ENCODE measurements at regions not wholly inside any gene's neighbourhood (a gene's known extent, or its start where the extent isn't known, plus 50 kb on each side); places are given as distances from the start of the nearest gene placed in this dataset.

DNA sequence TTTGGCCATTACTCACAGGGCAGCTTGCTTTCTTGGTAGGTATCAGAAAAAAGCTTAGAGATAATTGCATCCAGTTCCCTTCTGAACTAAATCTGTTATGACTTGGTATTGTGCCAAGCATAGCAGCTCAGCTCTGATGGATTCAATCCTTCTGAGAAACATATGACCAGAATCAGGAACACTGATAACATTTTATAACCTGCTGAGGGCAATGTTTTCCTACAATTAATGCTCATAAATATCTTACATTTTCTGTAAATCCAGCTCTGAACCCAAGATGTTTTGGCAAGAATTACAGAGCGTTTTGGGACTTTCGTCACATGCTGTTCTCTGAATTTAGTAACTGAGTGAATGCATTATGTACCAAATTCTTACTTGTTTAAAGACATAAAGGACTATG is 167.8 kb downstream of the KIF20B start:
- Histone ChIP-seq H3F3A (ENCODE audit: insufficient read depth) (no peaks in the 10 kb centered on the region), H3K27me3 (ENCODE audit: low read length) (no peaks in the 10 kb centered on the region), H2AFZ (ENCODE audit: low read depth, low read length, severe bottlenecking) (no peak overlapping the region), H3K4me2 (ENCODE audit: low read depth, low read length, poor library complexity, severe bottlenecking) (no peak overlapping the region), H3K36me3 (ENCODE audit: low read length) (no peaks in the 10 kb centered on the region), H3K9me2 (replicated peaks; ENCODE audit: insufficient read depth, low read length) (no peaks in the 10 kb centered on the region), H3K9ac (ENCODE audit: low read length) (no peak overlapping the region), H3K79me2 (ENCODE audit: insufficient read depth, low read length) (no peaks in the 10 kb centered on the region), H4K20me1 (ENCODE audit: low read depth, low read length) (no peaks in the 10 kb centered on the region), H3K9me3 (ENCODE audit: insufficient read depth, low read length) (no peaks in the 10 kb centered on the region), H3K4me3 (ENCODE audit: insufficient read depth, low read length, poor library complexity, severe bottlenecking) (no peak overlapping the region), H3K27ac (ENCODE audit: low read depth, low read length) (no peak overlapping the region)
- TF ChIP-seq, protein P1, sequence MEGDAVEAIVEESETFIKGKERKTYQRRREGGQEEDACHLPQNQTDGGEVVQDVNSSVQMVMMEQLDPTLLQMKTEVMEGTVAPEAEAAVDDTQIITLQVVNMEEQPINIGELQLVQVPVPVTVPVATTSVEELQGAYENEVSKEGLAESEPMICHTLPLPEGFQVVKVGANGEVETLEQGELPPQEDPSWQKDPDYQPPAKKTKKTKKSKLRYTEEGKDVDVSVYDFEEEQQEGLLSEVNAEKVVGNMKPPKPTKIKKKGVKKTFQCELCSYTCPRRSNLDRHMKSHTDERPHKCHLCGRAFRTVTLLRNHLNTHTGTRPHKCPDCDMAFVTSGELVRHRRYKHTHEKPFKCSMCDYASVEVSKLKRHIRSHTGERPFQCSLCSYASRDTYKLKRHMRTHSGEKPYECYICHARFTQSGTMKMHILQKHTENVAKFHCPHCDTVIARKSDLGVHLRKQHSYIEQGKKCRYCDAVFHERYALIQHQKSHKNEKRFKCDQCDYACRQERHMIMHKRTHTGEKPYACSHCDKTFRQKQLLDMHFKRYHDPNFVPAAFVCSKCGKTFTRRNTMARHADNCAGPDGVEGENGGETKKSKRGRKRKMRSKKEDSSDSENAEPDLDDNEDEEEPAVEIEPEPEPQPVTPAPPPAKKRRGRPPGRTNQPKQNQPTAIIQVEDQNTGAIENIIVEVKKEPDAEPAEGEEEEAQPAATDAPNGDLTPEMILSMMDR (IDR thresholded peaks at IDR 0.05; ENCODE audit: insufficient read depth, low read length, poor library complexity, severe bottlenecking) = no peak
- no peak for TF ChIP-seq EZH2phosphoT487 (conservative IDR thresholded peaks at IDR 0.05; ENCODE audit: low read length)

DNA sequence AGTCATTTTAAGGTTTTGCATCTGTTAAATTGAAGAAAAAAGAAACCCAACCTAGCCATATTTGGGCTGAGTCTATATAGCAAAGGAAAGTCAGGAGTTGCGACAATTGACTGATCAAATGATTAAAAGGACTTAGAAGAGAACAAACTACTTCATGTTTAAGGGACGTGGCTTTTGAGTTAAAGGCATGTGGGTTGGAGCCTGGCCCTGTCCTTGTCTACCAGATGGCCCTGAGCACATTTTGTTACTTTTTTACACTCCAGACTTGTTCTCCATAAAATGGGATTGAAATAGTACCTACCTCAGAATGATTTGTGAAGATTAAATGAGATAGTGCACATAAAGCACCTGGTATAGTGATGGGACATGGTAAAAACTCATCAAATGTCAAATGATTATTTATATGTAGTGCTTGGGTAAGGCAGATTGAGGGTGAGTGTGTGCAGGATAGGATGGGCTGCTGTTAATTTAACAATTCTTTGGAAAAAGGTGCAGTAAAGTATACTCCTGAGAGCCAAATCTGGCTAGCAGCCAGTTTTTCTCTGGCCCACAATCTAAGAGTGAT is 168.3 kb downstream of the KIF20B start:
- Histone ChIP-seq H3K4me2 (ENCODE audit: low read depth, low read length, poor library complexity, severe bottlenecking) (no peak overlapping the region), H3K36me3 (ENCODE audit: low read length) (no peaks in the 10 kb centered on the region), H3K9ac (ENCODE audit: low read length) (no peak overlapping the region), H3F3A (ENCODE audit: insufficient read depth) (no peaks in the 10 kb centered on the region), H3K79me2 (ENCODE audit: insufficient read depth, low read length) (no peaks in the 10 kb centered on the region), H2AFZ (ENCODE audit: low read depth, low read length, severe bottlenecking) (no peak overlapping the region), H3K27ac (ENCODE audit: low read depth, low read length) (no peak overlapping the region), H3K27me3 (ENCODE audit: low read length) (no peaks in the 10 kb centered on the region), H3K4me3 (ENCODE audit: insufficient read depth, low read length, poor library complexity, severe bottlenecking) (no peak overlapping the region), H3K9me3 (ENCODE audit: insufficient read depth, low read length) (no peaks in the 10 kb centered on the region), H4K20me1 (ENCODE audit: low read depth, low read length) (no peaks in the 10 kb centered on the region), H3K9me2 (replicated peaks; ENCODE audit: insufficient read depth, low read length) (no peaks in the 10 kb centered on the region)
- no peak for TF ChIP-seq EZH2phosphoT487 (conservative IDR thresholded peaks at IDR 0.05; ENCODE audit: low read length)

DNA sequence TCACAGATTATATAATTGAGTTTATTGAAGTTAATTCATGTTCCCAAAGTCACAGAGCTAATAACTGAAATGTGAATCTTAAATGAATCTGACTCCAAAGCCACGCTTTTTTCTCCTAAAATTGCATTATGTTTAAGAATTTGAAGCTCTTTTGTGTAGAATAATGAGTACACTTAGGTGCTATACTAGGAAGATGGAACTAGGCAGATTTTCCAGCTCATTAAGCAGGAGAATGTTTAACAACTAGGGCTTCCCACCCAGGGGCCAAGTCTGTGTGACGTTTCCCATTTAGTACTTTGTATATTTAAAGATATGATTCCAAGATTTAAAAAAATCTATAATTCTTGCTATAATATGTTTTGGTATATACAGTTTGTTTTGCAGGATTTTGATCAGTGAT is 169.5 kb downstream of the KIF20B start:
- no peaks in the 10 kb centered on the region for H3F3A ChIP-seq (ENCODE audit: insufficient read depth)
- H3K27me3 ChIP-seq (ENCODE audit: low read length) = no peaks in the 10 kb centered on the region
- H3K9me2 ChIP-seq (replicated peaks; ENCODE audit: insufficient read depth, low read length) = no peaks in the 10 kb centered on the region
- no peak overlapping the region for H3K4me3 ChIP-seq (ENCODE audit: insufficient read depth, low read length, poor library complexity, severe bottlenecking)
- no peaks in the 10 kb centered on the region for H3K79me2 ChIP-seq (ENCODE audit: insufficient read depth, low read length)
- no peaks in the 10 kb centered on the region for H3K9me3 ChIP-seq (ENCODE audit: insufficient read depth, low read length)
- no peak overlapping the region for H3K27ac ChIP-seq (ENCODE audit: low read depth, low read length)
- TF ChIP-seq, protein P1 (IDR thresholded peaks at IDR 0.05; ENCODE audit: insufficient read depth, low read length, poor library complexity, severe bottlenecking) = no peak
- no peak for TF ChIP-seq EZH2phosphoT487 (conservative IDR thresholded peaks at IDR 0.05; ENCODE audit: low read length)
- no peaks in the 10 kb centered on the region for H4K20me1 ChIP-seq (ENCODE audit: low read depth, low read length)
- H3K9ac ChIP-seq (ENCODE audit: low read length) = no peak overlapping the region
- no peaks in the 10 kb centered on the region for H3K36me3 ChIP-seq (ENCODE audit: low read length)
- no peak overlapping the region for H3K4me2 ChIP-seq (ENCODE audit: low read depth, low read length, poor library complexity, severe bottlenecking)
- no peak overlapping the region for H2AFZ ChIP-seq (ENCODE audit: low read depth, low read length, severe bottlenecking)

DNA sequence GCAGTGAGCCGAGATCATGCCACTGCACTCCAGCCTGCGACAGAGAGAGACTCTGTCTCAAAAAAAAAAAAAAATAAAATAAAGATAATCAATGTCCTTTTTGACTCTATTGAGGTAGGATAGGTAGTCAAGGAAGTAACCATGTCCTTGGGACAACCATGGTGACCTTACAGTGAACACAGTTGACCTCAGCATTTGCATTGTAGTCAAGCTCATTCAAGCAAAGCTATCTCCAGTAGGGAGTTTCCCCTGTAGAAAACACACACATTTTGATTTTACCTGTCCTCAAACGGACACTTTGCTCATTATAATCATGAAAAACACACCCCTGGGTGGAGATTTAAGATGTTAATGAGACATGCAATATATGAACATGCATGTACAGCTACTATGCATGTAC is 171.7 kb downstream of the KIF20B start:
- Histone ChIP-seq H3K4me3 (ENCODE audit: insufficient read depth, low read length, poor library complexity, severe bottlenecking) (no peak overlapping the region), H3K36me3 (ENCODE audit: low read length) (no peaks in the 10 kb centered on the region), H3K4me2 (ENCODE audit: low read depth, low read length, poor library complexity, severe bottlenecking) (no peak overlapping the region), H3K9me3 (ENCODE audit: insufficient read depth, low read length) (no peaks in the 10 kb centered on the region), H3K9ac (ENCODE audit: low read length) (no peak overlapping the region), H3F3A (ENCODE audit: insufficient read depth) (no peaks in the 10 kb centered on the region), H4K20me1 (ENCODE audit: low read depth, low read length) (no peaks in the 10 kb centered on the region), H3K27me3 (ENCODE audit: low read length) (no peaks in the 10 kb centered on the region), H2AFZ (ENCODE audit: low read depth, low read length, severe bottlenecking) (no peak overlapping the region), H3K79me2 (ENCODE audit: insufficient read depth, low read length) (no peaks in the 10 kb centered on the region), H3K27ac (ENCODE audit: low read depth, low read length) (no peak overlapping the region), H3K9me2 (replicated peaks; ENCODE audit: insufficient read depth, low read length) (no peaks in the 10 kb centered on the region)
- TF ChIP-seq, protein P1 (IDR thresholded peaks at IDR 0.05; ENCODE audit: insufficient read depth, low read length, poor library complexity, severe bottlenecking) = no peak
- TF ChIP-seq EZH2phosphoT487 (conservative IDR thresholded peaks at IDR 0.05; ENCODE audit: low read length) = no peak

Data from SU-DHL-6 (cell line).